ENCODE measurements at regions not wholly inside any gene's neighbourhood (a gene's known extent, or its start where the extent isn't known, plus 50 kb on each side); places are given as distances from the start of the nearest gene placed in this dataset.

GRCh38 chr16:73558219-73558618, 510.3 kb upstream of the ZFHX3 start:
- DNase-seq = no peak

GRCh38 chr16:73553941-73554660, 506.2 kb upstream of the ZFHX3 start:
- DNase-seq = no peak

- DNase-seq = no peak
These were observed 502.2 kb upstream of the ZFHX3 start for GRCh38 chr16:73549984-73550631.

- no peak for DNase-seq
These were observed 499.9 kb upstream of the ZFHX3 start for GRCh38 chr16:73547552-73548403.

- no peak for DNase-seq
These were observed 498.5 kb upstream of the ZFHX3 start for GRCh38 chr16:73546341-73546845.

GRCh38 chr16:73545755-73546154, 497.8 kb upstream of the ZFHX3 start:
- DNase-seq = no peak

GRCh38 chr16:73545290-73545689, 497.4 kb upstream of the ZFHX3 start:
- no peak for DNase-seq

- no peak for DNase-seq
These were observed 496.9 kb upstream of the ZFHX3 start for GRCh38 chr16:73544826-73545225.

GRCh38 chr16:73543970-73544599, 496.2 kb upstream of the ZFHX3 start:
- no peak for DNase-seq

GRCh38 chr16:73543331-73543969, 495.5 kb upstream of the ZFHX3 start:
- no peak for DNase-seq

- no peak for DNase-seq
These were observed 495.0 kb upstream of the ZFHX3 start for GRCh38 chr16:73542885-73543284.

- no peak for DNase-seq
These were observed 490.0 kb upstream of the ZFHX3 start for GRCh38 chr16:73537921-73538320.

GRCh38 chr16:73536931-73537330, 489.0 kb upstream of the ZFHX3 start:
- no peak for DNase-seq

- no peak for DNase-seq
These were observed 483.1 kb upstream of the ZFHX3 start for GRCh38 chr16:73531021-73531420.

GRCh38 chr16:73530529-73530928, 482.6 kb upstream of the ZFHX3 start:
- no peak for DNase-seq

GRCh38 chr16:73529303-73530012, 481.5 kb upstream of the ZFHX3 start:
- no peak for DNase-seq

- DNase-seq = no peak
These were observed 479.3 kb upstream of the ZFHX3 start for GRCh38 chr16:73527187-73527586.

- no peak for DNase-seq
These were observed 478.3 kb upstream of the ZFHX3 start for GRCh38 chr16:73526011-73526804.

- DNase-seq = no peak
These were observed 475.3 kb upstream of the ZFHX3 start for GRCh38 chr16:73523209-73523608.

- DNase-seq = no peak
These were observed 473.6 kb upstream of the ZFHX3 start for GRCh38 chr16:73521499-73521898.

GRCh38 chr16:73515616-73516015, 467.7 kb upstream of the ZFHX3 start:
- DNase-seq = no peak
